HepG2 (cell line): ENCODE measurements at regions not wholly inside any gene's neighbourhood (a gene's known extent, or its start where the extent isn't known, plus 50 kb on each side); places are given as distances from the start of the nearest gene placed in this dataset.

Experiments used
- ATAC-seq: fragments of 200-7000 bp; cut with Tn5 transposase; 3 replicates; pipeline ENCODE4 v1.9.1; 2020; ENCODE audit warnings: mild to moderate bottlenecking, moderate library complexity
- BruUV-seq: library from RNA; stranded (reverse); fragments of 400-500 nt; replicated peaks from 2 replicates; lab custom pipeline; 2021; lab: Mats Ljungman, UMichigan
- CTCF ChIA-PET: fragments of 300-600 bp; formaldehyde crosslinking; extraction: SDS; loops from one replicate; lab custom pipeline; 2021; ENCODE audit warnings: low total read pairs, inconsistent platforms, low intra/inter-chr PET ratio; lab: Yijun Ruan, JAX
- POLR2A ChIA-PET: fragments of 350-600 bp; sonication (Branson Sonifier 250); formaldehyde crosslinking; loops from one replicate; lab custom pipeline; 2020; ENCODE audit warnings: antibody characterized with exemption, inconsistent platforms; lab: Yijun Ruan, JAX
- DNase-seq: peaks from one replicate; pipeline ENCODE4 v3.0.0-alpha.2; 2015; ENCODE audit warnings: low spot score
- FAIRE-seq: peaks from 3 replicates; lab custom pipeline; 2011; peaks lifted over from hg19 to GRCh38; lab: Jason Lieb, UNC
- H2AFZ ChIP-seq: one replicate; pipeline ENCODE4 v1.6.1; 2011; ENCODE audit warnings: low read length, inconsistent platforms
- H3K27ac ChIP-seq: fragments of 300-600 bp; 3 replicates; pipeline ENCODE4 v1.8.0; 2011; ENCODE audit warnings: mixed run types, mild to moderate bottlenecking, mixed read lengths, low read length, inconsistent platforms; ENCODE audit not compliant: insufficient read depth; ENCODE audit errors: extremely low read length
- H3K27me3 ChIP-seq, 2 experiments: fragments of 200-600 bp in 1 of 2; 2 replicates in 1 of 2; 3 replicates in 1 of 2; pipeline versions ENCODE4 v1.6.0 to v1.8.0; 2011; ENCODE audit warnings: low read length in 2 of 2, mild to moderate bottlenecking in 2 of 2, moderate library complexity in 2 of 2, inconsistent platforms in 1 of 2; ENCODE audit not compliant: insufficient read depth in 2 of 2, control insufficient read depth in 1 of 2
- H3K36me3 ChIP-seq, 2 experiments: fragments of 200-600 bp in 1 of 2; replicated peaks in 1 of 2; 2 replicates in 1 of 2; 3 replicates in 1 of 2; pipeline versions ENCODE4 v1.5.1 to v1.8.0; 2011; ENCODE audit warnings: low read length in 2 of 2, inconsistent platforms in 1 of 2; ENCODE audit not compliant: insufficient read depth in 2 of 2, control insufficient read depth in 1 of 2
- H3K4me1 ChIP-seq: 2 replicates; pipeline ENCODE4 v1.5.1; 2012; ENCODE audit warnings: low read length, inconsistent platforms; ENCODE audit not compliant: insufficient read depth
- H3K4me2 ChIP-seq: 2 replicates; pipeline ENCODE4 v1.6.0; 2011; ENCODE audit warnings: low read depth, low read length, inconsistent platforms
- H3K4me3 ChIP-seq, 3 experiments: fragments of 200-600 bp in 1 of 3; sonication (generic), shearing (Covaris generic) in 1 of 3; replicated peaks in 1 of 3; 2 replicates each; pipeline ENCODE4 v1.5.1; 2011 to 2016; ENCODE audit warnings: low read length in 3 of 3, inconsistent platforms in 2 of 3, low read depth in 2 of 3, mild to moderate bottlenecking in 2 of 3, control low read depth in 1 of 3, mixed read lengths in 1 of 3; ENCODE audit not compliant: insufficient read depth in 1 of 3
- H3K79me2 ChIP-seq: one replicate; pipeline ENCODE4 v1.6.1; 2011; ENCODE audit warnings: low read length, inconsistent platforms; ENCODE audit not compliant: insufficient read depth
- H3K9ac ChIP-seq: 2 replicates; pipeline ENCODE4 v1.6.0; 2011; ENCODE audit warnings: mild to moderate bottlenecking, low read depth, low read length, inconsistent platforms; ENCODE audit not compliant: insufficient read depth
- H3K9me3 ChIP-seq: 2 replicates; pipeline ENCODE4 v1.5.1; 2012; ENCODE audit warnings: mild to moderate bottlenecking, low read length
- H4K20me1 ChIP-seq: 2 replicates; pipeline ENCODE4 v1.6.0; 2011; ENCODE audit warnings: inconsistent platforms, mild to moderate bottlenecking, low read length, moderate library complexity; ENCODE audit not compliant: insufficient read depth
- FOSL2 ChIP-seq: sonication (generic); formaldehyde crosslinking; IDR thresholded peaks from 2 replicates; pipeline ENCODE4 v1.4.0; 2020; ENCODE audit warnings: missing genetic modification reagents
- HMGXB4 ChIP-seq, 2 experiments: sonication (generic) in 1 of 2; formaldehyde crosslinking in 1 of 2; IDR thresholded peaks; 2 replicates each; pipeline versions ENCODE4 v1.4.0 to v1.6.1; 2018 to 2020; ENCODE audit warnings: missing genetic modification reagents in 2 of 2, borderline replicate concordance in 1 of 2, low read depth in 1 of 2, mild to moderate bottlenecking in 1 of 2, missing biosample characterization in 1 of 2
- IRF1 ChIP-seq: sonication (generic); formaldehyde crosslinking; IDR thresholded peaks from 2 replicates; pipeline ENCODE4 v1.4.0; 2020; ENCODE audit warnings: low read depth, mild to moderate bottlenecking, missing genetic modification reagents
- MAFF ChIP-seq: IDR thresholded peaks from 2 replicates; pipeline ENCODE4 v1.6.1; 2011; ENCODE audit warnings: low read depth, low read length, improper control_type of control experiment
- NFAT5 ChIP-seq: sonication (generic); formaldehyde crosslinking; IDR thresholded peaks from 2 replicates; pipeline ENCODE4 v1.4.0; 2020; ENCODE audit warnings: missing genetic modification reagents
- SNAPC2 ChIP-seq: sonication (generic); formaldehyde crosslinking; IDR thresholded peaks from 2 replicates; pipeline ENCODE4 v1.8.1; 2022; ENCODE audit warnings: mild to moderate bottlenecking, missing genetic modification reagents
- THAP11 ChIP-seq: IDR thresholded peaks from 2 replicates; pipeline ENCODE4 v1.6.1; 2016; ENCODE audit warnings: missing biosample characterization, missing genetic modification reagents
- ZBED4 ChIP-seq: sonication (generic); formaldehyde crosslinking; IDR thresholded peaks from 2 replicates; pipeline ENCODE4 v1.4.0; 2020; ENCODE audit warnings: missing genetic modification reagents, borderline replicate concordance
- ZFP62 ChIP-seq: sonication (generic); formaldehyde crosslinking; IDR thresholded peaks from 2 replicates; pipeline ENCODE4 v1.4.0; 2020; ENCODE audit warnings: missing genetic modification reagents
- ZIK1 ChIP-seq: sonication (generic); formaldehyde crosslinking; IDR thresholded peaks from 2 replicates; pipeline ENCODE4 v1.5.0; 2020; ENCODE audit warnings: mild to moderate bottlenecking, low read depth, missing genetic modification reagents, borderline replicate concordance
- ZNF335 ChIP-seq: sonication (generic); formaldehyde crosslinking; IDR thresholded peaks from 2 replicates; pipeline ENCODE4 v1.4.0; 2020; ENCODE audit warnings: missing genetic modification reagents
- ZNF383 ChIP-seq: sonication (generic); formaldehyde crosslinking; IDR thresholded peaks from 2 replicates; pipeline ENCODE4 v1.4.0; 2020; ENCODE audit warnings: missing genetic modification reagents, mild to moderate bottlenecking, borderline replicate concordance
- ZNF749 ChIP-seq: sonication (generic); formaldehyde crosslinking; IDR thresholded peaks from 2 replicates; pipeline ENCODE4 v1.8.0; 2022; ENCODE audit warnings: mild to moderate bottlenecking, missing genetic modification reagents, moderate library complexity, borderline replicate concordance
- ZSCAN20 ChIP-seq: sonication (generic); formaldehyde crosslinking; IDR thresholded peaks from 2 replicates; pipeline ENCODE4 v1.4.0; 2020; ENCODE audit warnings: missing genetic modification reagents, mild to moderate bottlenecking, borderline replicate concordance
- WGBS: methylation state at CpG from one replicate; pipeline ENCODE4 v1.1.6; 2017; ENCODE audit warnings: low lambda C conversion rate; 5-methylcytosine and 5-hydroxymethylcytosine counted together
- in situ Hi-C: cut with HindIII; loops from 2 replicates; pipeline ENCODE4 v1.10.0; 2017; ENCODE audit warnings: low pct_unique_long_range_greater_than_20kb; ENCODE audit not compliant: extremely low pct_ligation_motif_present
- intact Hi-C: fragments of 100-400 bp; cut with micrococcal nuclease; formaldehyde crosslinking; loops from one replicate; pipeline ENCODE4 v1.10.0; 2022; ENCODE audit not compliant: unreplicated experiment

- 3% methylated on average over 5 of the region's 5 CpGs for WGBS
- Histone ChIP-seq H4K20me1 (no peaks in the 10 kb centered on the region), H3K4me2 (no peak overlapping the region), H3K27ac (no peak overlapping the region), H2AFZ (no peak overlapping the region), H3K9me3 (no peaks in the 10 kb centered on the region), H3K27me3 (no peaks in the 10 kb centered on the region; a peak in 2 of 5 replicates), H3K36me3 (no peaks in the 10 kb centered on the region), H3K4me3 (no peak overlapping the region), H3K9ac (no peak overlapping the region), H3K79me2 (no peaks in the 10 kb centered on the region), H3K4me1 (no peaks in the 10 kb centered on the region)
- intact Hi-C loops (no loop called here), in situ Hi-C loops (no loop called here)
- DNase-seq (no peak), ATAC-seq (no peak), FAIRE-seq (no peak)
- POLR2A ChIA-PET: no interaction called here
- CTCF ChIA-PET: no interaction called here
- no TSS peak for BruUV-seq
- TF ChIP-seq MAFF (no peak), IRF1 (no peak), ZIK1 (no peak), HMGXB4 (CRISPR knock-in tag; IDR thresholded peaks at IDR 0.05; ENCODE audit: borderline replicate concordance in 1 of 2, low read depth in 1 of 2) (no peak), ZNF749 (CRISPR knock-in tag) (no peak), ZNF335 (CRISPR knock-in tag) (no peak), SNAPC2 (CRISPR knock-in tag) (no peak), NFAT5 (CRISPR knock-in tag) (no peak), ZFP62 (CRISPR knock-in tag) (no peak), ZSCAN20 (CRISPR knock-in tag) (no peak), ZBED4 (CRISPR knock-in tag) (no peak), ZNF383 (CRISPR knock-in tag) (no peak), THAP11 (CRISPR knock-in tag) (no peak), FOSL2 (CRISPR knock-in tag) (no peak)
Measured at GRCh38 chr6:126944512-126944911, 174.0 kb upstream of the RSPO3 start.
